ENCODE measurements at regions not wholly inside any gene's neighbourhood (a gene's known extent, or its start where the extent isn't known, plus 50 kb on each side); places are given as distances from the start of the nearest gene placed in this dataset.

DNA sequence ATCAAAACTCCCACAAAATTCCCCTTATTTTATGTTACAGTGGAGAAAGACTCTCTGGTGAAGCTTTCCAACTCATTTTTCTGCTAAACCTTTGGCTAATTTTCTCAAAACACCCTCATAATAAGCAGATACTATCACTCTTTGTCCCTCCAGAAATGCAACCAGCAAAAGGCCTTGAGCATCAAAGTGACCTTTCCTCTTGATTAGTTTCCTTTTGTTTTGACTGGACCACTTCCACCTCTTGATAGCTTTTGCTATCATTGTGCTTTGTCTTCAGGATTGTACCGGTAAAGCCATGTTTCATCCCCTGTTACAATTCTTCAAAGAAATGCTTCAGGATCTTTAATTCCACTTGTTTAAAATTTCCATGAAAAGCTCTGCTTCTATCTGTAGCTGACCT lies 115.1 kb upstream of the SLC13A1 start:
- TF ChIP-seq, protein P1, sequence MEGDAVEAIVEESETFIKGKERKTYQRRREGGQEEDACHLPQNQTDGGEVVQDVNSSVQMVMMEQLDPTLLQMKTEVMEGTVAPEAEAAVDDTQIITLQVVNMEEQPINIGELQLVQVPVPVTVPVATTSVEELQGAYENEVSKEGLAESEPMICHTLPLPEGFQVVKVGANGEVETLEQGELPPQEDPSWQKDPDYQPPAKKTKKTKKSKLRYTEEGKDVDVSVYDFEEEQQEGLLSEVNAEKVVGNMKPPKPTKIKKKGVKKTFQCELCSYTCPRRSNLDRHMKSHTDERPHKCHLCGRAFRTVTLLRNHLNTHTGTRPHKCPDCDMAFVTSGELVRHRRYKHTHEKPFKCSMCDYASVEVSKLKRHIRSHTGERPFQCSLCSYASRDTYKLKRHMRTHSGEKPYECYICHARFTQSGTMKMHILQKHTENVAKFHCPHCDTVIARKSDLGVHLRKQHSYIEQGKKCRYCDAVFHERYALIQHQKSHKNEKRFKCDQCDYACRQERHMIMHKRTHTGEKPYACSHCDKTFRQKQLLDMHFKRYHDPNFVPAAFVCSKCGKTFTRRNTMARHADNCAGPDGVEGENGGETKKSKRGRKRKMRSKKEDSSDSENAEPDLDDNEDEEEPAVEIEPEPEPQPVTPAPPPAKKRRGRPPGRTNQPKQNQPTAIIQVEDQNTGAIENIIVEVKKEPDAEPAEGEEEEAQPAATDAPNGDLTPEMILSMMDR (conservative IDR thresholded peaks at IDR 0.05; ENCODE audit: low read depth, low read length), result no peak
- TF ChIP-seq EZH2 (IDR thresholded peaks at IDR 0.05; ENCODE audit: borderline replicate concordance, low read depth, low read length, poor library complexity, severe bottlenecking), result no peak
